ENCODE measurements at regions not wholly inside any gene's neighbourhood (a gene's known extent, or its start where the extent isn't known, plus 50 kb on each side); places are given as distances from the start of the nearest gene placed in this dataset.

GRCh38 chr1:157289424-157290105, 151.4 kb upstream of the ETV3 start:
- DNase-seq (ENCODE audit: extremely low read depth, low read depth): no peak
- TF ChIP-seq CTCF (IDR thresholded peaks at IDR 0.05; ENCODE audit: low read depth, low read length): no peak

- no peak for DNase-seq (ENCODE audit: extremely low read depth, low read depth)
- TF ChIP-seq CTCF (IDR thresholded peaks at IDR 0.05; ENCODE audit: low read depth, low read length): no peak
Measured at GRCh38 chr1:157288996-157289395, 150.8 kb upstream of the ETV3 start.

GRCh38 chr1:157288492-157288891, 150.3 kb upstream of the ETV3 start:
- TF ChIP-seq CTCF (IDR thresholded peaks at IDR 0.05; ENCODE audit: low read depth, low read length): no peak
- DNase-seq (ENCODE audit: extremely low read depth, low read depth): no peak

- no peak for DNase-seq (ENCODE audit: extremely low read depth, low read depth)
- no peak for TF ChIP-seq CTCF (IDR thresholded peaks at IDR 0.05; ENCODE audit: low read depth, low read length)
Measured at GRCh38 chr1:157288006-157288405, 149.8 kb upstream of the ETV3 start.

- DNase-seq (ENCODE audit: extremely low read depth, low read depth): no peak
- TF ChIP-seq CTCF (IDR thresholded peaks at IDR 0.05; ENCODE audit: low read depth, low read length): no peak
Measured at GRCh38 chr1:157287462-157287861, 149.3 kb upstream of the ETV3 start.

GRCh38 chr1:157286646-157287420, 148.6 kb upstream of the ETV3 start:
- TF ChIP-seq CTCF (IDR thresholded peaks at IDR 0.05; ENCODE audit: low read depth, low read length): no peak
- no peak for DNase-seq (ENCODE audit: extremely low read depth, low read depth)

- no peak for TF ChIP-seq CTCF (IDR thresholded peaks at IDR 0.05; ENCODE audit: low read depth, low read length)
Measured at GRCh38 chr1:157286096-157286495, 147.9 kb upstream of the ETV3 start.

More at GRCh38 chr1:157286096-157286495, 147.9 kb upstream of the ETV3 start:
- DNase-seq (ENCODE audit: extremely low read depth, low read depth): no peak
